HepG2 (cell line): ENCODE measurements at regions not wholly inside any gene's neighbourhood (a gene's known extent, or its start where the extent isn't known, plus 50 kb on each side); places are given as distances from the start of the nearest gene placed in this dataset.

ENCODE experiments used
- ATAC-seq: fragments of 200-7000 bp; cut with Tn5 transposase; 3 replicates; pipeline ENCODE4 v1.9.1; 2020; ENCODE audit warnings: mild to moderate bottlenecking, moderate library complexity
- BruUV-seq: library from RNA; stranded (reverse); fragments of 400-500 nt; replicated peaks from 2 replicates; lab custom pipeline; 2021; lab: Mats Ljungman, UMichigan
- CTCF ChIA-PET: fragments of 300-600 bp; formaldehyde crosslinking; extraction: SDS; loops from one replicate; lab custom pipeline; 2021; ENCODE audit warnings: low total read pairs, inconsistent platforms, low intra/inter-chr PET ratio; lab: Yijun Ruan, JAX
- POLR2A ChIA-PET: fragments of 350-600 bp; sonication (Branson Sonifier 250); formaldehyde crosslinking; loops from one replicate; lab custom pipeline; 2020; ENCODE audit warnings: antibody characterized with exemption, inconsistent platforms; lab: Yijun Ruan, JAX
- DNase-seq: peaks from one replicate; pipeline ENCODE4 v3.0.0-alpha.2; 2015; ENCODE audit warnings: low spot score
- FAIRE-seq: peaks from 3 replicates; lab custom pipeline; 2011; peaks lifted over from hg19 to GRCh38; lab: Jason Lieb, UNC
- H2AFZ ChIP-seq: one replicate; pipeline ENCODE4 v1.6.1; 2011; ENCODE audit warnings: low read length, inconsistent platforms
- H3K27ac ChIP-seq: fragments of 300-600 bp; 3 replicates; pipeline ENCODE4 v1.8.0; 2011; ENCODE audit warnings: mixed run types, mild to moderate bottlenecking, mixed read lengths, low read length, inconsistent platforms; ENCODE audit not compliant: insufficient read depth; ENCODE audit errors: extremely low read length
- H3K27me3 ChIP-seq, 2 experiments: fragments of 200-600 bp in 1 of 2; 2 replicates in 1 of 2; 3 replicates in 1 of 2; pipeline versions ENCODE4 v1.6.0 to v1.8.0; 2011; ENCODE audit warnings: low read length in 2 of 2, mild to moderate bottlenecking in 2 of 2, moderate library complexity in 2 of 2, inconsistent platforms in 1 of 2; ENCODE audit not compliant: insufficient read depth in 2 of 2, control insufficient read depth in 1 of 2
- H3K36me3 ChIP-seq, 2 experiments: fragments of 200-600 bp in 1 of 2; replicated peaks in 1 of 2; 2 replicates in 1 of 2; 3 replicates in 1 of 2; pipeline versions ENCODE4 v1.5.1 to v1.8.0; 2011; ENCODE audit warnings: low read length in 2 of 2, inconsistent platforms in 1 of 2; ENCODE audit not compliant: insufficient read depth in 2 of 2, control insufficient read depth in 1 of 2
- H3K4me1 ChIP-seq: 2 replicates; pipeline ENCODE4 v1.5.1; 2012; ENCODE audit warnings: low read length, inconsistent platforms; ENCODE audit not compliant: insufficient read depth
- H3K4me2 ChIP-seq: 2 replicates; pipeline ENCODE4 v1.6.0; 2011; ENCODE audit warnings: low read depth, low read length, inconsistent platforms
- H3K4me3 ChIP-seq, 3 experiments: fragments of 200-600 bp in 1 of 3; sonication (generic), shearing (Covaris generic) in 1 of 3; replicated peaks in 1 of 3; 2 replicates each; pipeline ENCODE4 v1.5.1; 2011 to 2016; ENCODE audit warnings: low read length in 3 of 3, inconsistent platforms in 2 of 3, low read depth in 2 of 3, mild to moderate bottlenecking in 2 of 3, control low read depth in 1 of 3, mixed read lengths in 1 of 3; ENCODE audit not compliant: insufficient read depth in 1 of 3
- H3K79me2 ChIP-seq: one replicate; pipeline ENCODE4 v1.6.1; 2011; ENCODE audit warnings: low read length, inconsistent platforms; ENCODE audit not compliant: insufficient read depth
- H3K9ac ChIP-seq: 2 replicates; pipeline ENCODE4 v1.6.0; 2011; ENCODE audit warnings: mild to moderate bottlenecking, low read depth, low read length, inconsistent platforms; ENCODE audit not compliant: insufficient read depth
- H3K9me3 ChIP-seq: 2 replicates; pipeline ENCODE4 v1.5.1; 2012; ENCODE audit warnings: mild to moderate bottlenecking, low read length
- H4K20me1 ChIP-seq: 2 replicates; pipeline ENCODE4 v1.6.0; 2011; ENCODE audit warnings: inconsistent platforms, mild to moderate bottlenecking, low read length, moderate library complexity; ENCODE audit not compliant: insufficient read depth
- ARNT ChIP-seq: fragments of 450-650 bp; IDR thresholded peaks from 2 replicates; pipeline ENCODE4 v1.6.1; 2017
- ESRRA ChIP-seq: sonication (generic); formaldehyde crosslinking; IDR thresholded peaks from 2 replicates; pipeline ENCODE4 v1.5.1; 2020; ENCODE audit warnings: mild to moderate bottlenecking, low read depth, missing genetic modification reagents
- JUND ChIP-seq: sonication (generic); formaldehyde crosslinking; IDR thresholded peaks from 2 replicates; pipeline ENCODE4 v1.8.0; 2022; ENCODE audit warnings: mild to moderate bottlenecking, missing genetic modification reagents
- MAF1 ChIP-seq: sonication (generic); formaldehyde crosslinking; IDR thresholded peaks from 2 replicates; pipeline ENCODE4 v1.5.0; 2020; ENCODE audit warnings: missing genetic modification reagents, borderline replicate concordance
- MEIS1 ChIP-seq: sonication (generic); formaldehyde crosslinking; IDR thresholded peaks from 2 replicates; pipeline ENCODE4 v1.9.0; 2021; ENCODE audit warnings: mild to moderate bottlenecking, missing genetic modification reagents, moderate library complexity, borderline replicate concordance
- NCOA2 ChIP-seq: sonication (generic); formaldehyde crosslinking; IDR thresholded peaks from 2 replicates; pipeline ENCODE4 v1.8.0; 2022; ENCODE audit warnings: inconsistent platforms
- PCBP2 ChIP-seq: fragments of 200-400 bp; formaldehyde crosslinking; optimal IDR thresholded peaks from 2 replicates; pipeline ENCODE3; 2018; ENCODE audit warnings: low read length, low read depth; ENCODE audit not compliant: poor library complexity, severe bottlenecking
- RARA ChIP-seq: IDR thresholded peaks from 2 replicates; pipeline ENCODE4 v1.6.1; 2016; ENCODE audit warnings: missing genetic modification reagents, missing compliant biosample characterization
- SCMH1 ChIP-seq: sonication (generic); formaldehyde crosslinking; IDR thresholded peaks from 2 replicates; pipeline ENCODE4 v1.9.0; 2021; ENCODE audit warnings: missing genetic modification reagents, mild to moderate bottlenecking, borderline replicate concordance
- SMAD3 ChIP-seq: sonication (generic); formaldehyde crosslinking; IDR thresholded peaks from 2 replicates; pipeline ENCODE4 v1.4.0; 2020; ENCODE audit warnings: missing genetic modification reagents
- SSRP1 ChIP-seq: IDR thresholded peaks from 2 replicates; pipeline ENCODE4 v1.6.1; 2016; ENCODE audit warnings: control low read depth
- ZBTB20 ChIP-seq: sonication (generic); formaldehyde crosslinking; IDR thresholded peaks from 2 replicates; pipeline ENCODE4 v1.8.1; 2023; ENCODE audit warnings: missing genetic modification reagents, low read depth, mild to moderate bottlenecking, borderline replicate concordance
- ZNF564 ChIP-seq: sonication (generic); formaldehyde crosslinking; IDR thresholded peaks from 2 replicates; pipeline ENCODE4 v1.8.1; 2023; ENCODE audit warnings: mild to moderate bottlenecking, missing genetic modification reagents
- ZNF567 ChIP-seq: sonication (generic); formaldehyde crosslinking; IDR thresholded peaks from 2 replicates; pipeline ENCODE4 v1.8.1; 2023; ENCODE audit warnings: mild to moderate bottlenecking, missing genetic modification reagents, borderline replicate concordance
- ZNF891 ChIP-seq: sonication (generic); formaldehyde crosslinking; IDR thresholded peaks from 2 replicates; pipeline ENCODE4 v1.5.0; 2020; ENCODE audit warnings: mild to moderate bottlenecking, missing genetic modification reagents
- WGBS: methylation state at CpG from one replicate; pipeline ENCODE4 v1.1.6; 2017; ENCODE audit warnings: low lambda C conversion rate; 5-methylcytosine and 5-hydroxymethylcytosine counted together
- in situ Hi-C: cut with HindIII; loops from 2 replicates; pipeline ENCODE4 v1.10.0; 2017; ENCODE audit warnings: low pct_unique_long_range_greater_than_20kb; ENCODE audit not compliant: extremely low pct_ligation_motif_present
- intact Hi-C: fragments of 100-400 bp; cut with micrococcal nuclease; formaldehyde crosslinking; loops from one replicate; pipeline ENCODE4 v1.10.0; 2022; ENCODE audit not compliant: unreplicated experiment
- TF ChIP-seq, protein P1 (sequence below): sonication (generic); formaldehyde crosslinking; IDR thresholded peaks from 2 replicates; pipeline ENCODE4 v1.4.0; 2020; ENCODE audit warnings: missing genetic modification reagents

DNA sequence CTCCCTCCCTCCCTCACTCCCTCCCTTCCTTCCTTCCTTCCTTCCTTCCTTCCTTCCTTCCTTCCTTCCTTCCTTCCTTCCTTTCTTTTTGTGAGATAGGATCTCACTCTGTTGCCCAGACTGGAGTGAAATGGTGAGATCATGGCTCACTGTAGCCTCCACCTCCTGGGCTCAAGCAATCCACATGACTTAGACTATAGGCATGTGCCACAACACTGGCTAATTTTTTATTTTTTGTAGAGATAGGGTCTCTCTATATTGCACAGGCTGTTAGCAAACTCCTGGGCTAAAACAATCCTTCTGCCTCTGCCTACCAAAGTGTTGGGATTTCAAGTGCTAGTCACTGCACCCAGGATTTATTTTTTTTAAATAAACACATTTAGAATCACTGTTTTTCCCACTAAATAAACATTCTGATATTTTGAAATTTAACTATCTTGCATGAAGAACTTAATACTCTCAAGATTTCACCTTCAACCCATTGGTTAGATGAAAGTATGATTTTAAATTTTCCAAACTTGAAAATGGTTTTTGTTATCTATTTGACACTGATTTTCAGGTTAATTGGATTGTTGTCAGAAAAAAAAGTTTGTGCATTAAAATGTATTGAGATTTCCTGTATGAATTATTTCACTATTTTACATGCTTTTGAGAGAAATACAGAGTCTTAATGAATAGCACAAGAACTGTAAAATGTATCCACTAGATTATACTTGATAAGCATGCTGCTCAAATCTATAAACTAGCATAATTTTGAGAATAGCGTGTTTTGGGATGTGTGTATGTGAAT lies 745.1 kb downstream of the TSN start:
- POLR2A ChIA-PET, result no interaction called here

DNA sequence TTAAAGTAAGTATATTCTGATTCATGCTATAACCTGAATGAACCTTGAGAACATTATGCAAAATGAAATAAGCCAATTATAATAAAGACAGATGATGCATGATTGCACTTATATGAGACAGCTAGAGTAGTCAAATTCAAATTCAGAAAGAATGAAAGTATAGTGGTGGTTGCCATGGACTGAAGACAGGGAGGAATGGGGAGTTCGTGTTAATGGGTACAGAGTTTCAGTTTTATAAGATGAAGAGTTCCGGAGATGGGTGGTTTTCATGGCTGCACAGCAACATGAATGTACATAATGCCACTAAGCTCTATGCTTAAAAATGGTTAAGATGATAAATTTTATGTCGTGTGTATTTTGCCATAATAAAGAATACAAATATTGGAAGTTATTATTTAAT lies 751.2 kb downstream of the TSN start:
- CTCF ChIA-PET, result no interaction called here
- Histone ChIP-seq H3K27me3 (no peaks in the 10 kb centered on the region), H3K27ac (no peak overlapping the region), H3K36me3 (no peaks in the 10 kb centered on the region), H3K9me3 (no peaks in the 10 kb centered on the region)
- FAIRE-seq (no peak), ATAC-seq (no peak), DNase-seq (no peak)
- no TSS peak for BruUV-seq
- TF ChIP-seq PCBP2, result no peak
- TF ChIP-seq ZBTB20 (CRISPR knock-in tag), result no peak
- no peak for TF ChIP-seq SCMH1 (CRISPR knock-in tag)
- no peak for TF ChIP-seq MAF1 (CRISPR knock-in tag)
- TF ChIP-seq, protein P1, sequence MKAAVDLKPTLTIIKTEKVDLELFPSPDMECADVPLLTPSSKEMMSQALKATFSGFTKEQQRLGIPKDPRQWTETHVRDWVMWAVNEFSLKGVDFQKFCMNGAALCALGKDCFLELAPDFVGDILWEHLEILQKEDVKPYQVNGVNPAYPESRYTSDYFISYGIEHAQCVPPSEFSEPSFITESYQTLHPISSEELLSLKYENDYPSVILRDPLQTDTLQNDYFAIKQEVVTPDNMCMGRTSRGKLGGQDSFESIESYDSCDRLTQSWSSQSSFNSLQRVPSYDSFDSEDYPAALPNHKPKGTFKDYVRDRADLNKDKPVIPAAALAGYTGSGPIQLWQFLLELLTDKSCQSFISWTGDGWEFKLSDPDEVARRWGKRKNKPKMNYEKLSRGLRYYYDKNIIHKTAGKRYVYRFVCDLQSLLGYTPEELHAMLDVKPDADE (CRISPR knock-in tag), result no peak
- no peak for TF ChIP-seq ARNT
- TF ChIP-seq SSRP1 (CRISPR knock-in tag), result no peak
- TF ChIP-seq RARA (CRISPR knock-in tag), result no peak
- no peak for TF ChIP-seq ESRRA (CRISPR knock-in tag)
- TF ChIP-seq ZNF567 (CRISPR knock-in tag), result no peak
- no peak for TF ChIP-seq SMAD3
- TF ChIP-seq ZNF891 (CRISPR knock-in tag), result no peak
- no peak for TF ChIP-seq NCOA2 (CRISPR knock-in tag)
- TF ChIP-seq MEIS1 (CRISPR knock-in tag), result no peak
- TF ChIP-seq, all 625 proteins: peak for 0
- Histone ChIP-seq H3K79me2 (no peaks in the 10 kb centered on the region), H3K4me2 (no peak overlapping the region), H3K9ac (no peak overlapping the region), H2AFZ (no peak overlapping the region), H3K4me1 (no peaks in the 10 kb centered on the region), H4K20me1 (no peaks in the 10 kb centered on the region), H3K4me3 (no peak overlapping the region)
- in situ Hi-C loops, result no loop called here
- intact Hi-C loops, result no loop called here
- WGBS, result 22% methylated on average over 3 of the region's 3 CpGs
- POLR2A ChIA-PET, result no interaction called here

More for the DNA sequence above, 745.1 kb downstream of the TSN start:
- Histone ChIP-seq H4K20me1 (no peaks in the 10 kb centered on the region), H3K4me3 (no peak overlapping the region), H3K79me2 (no peaks in the 10 kb centered on the region), H3K9me3 (no peaks in the 10 kb centered on the region), H3K27me3 (no peaks in the 10 kb centered on the region), H2AFZ (no peak overlapping the region), H3K9ac (no peak overlapping the region), H3K36me3 (no peaks in the 10 kb centered on the region), H3K4me2 (no peak overlapping the region), H3K27ac (no peak overlapping the region), H3K4me1 (no peaks in the 10 kb centered on the region)
- WGBS, result 0% methylated on average over 1 of the region's 1 CpG
- FAIRE-seq (no peak), DNase-seq (no peak), ATAC-seq (no peak)
- no TSS peak for BruUV-seq
- CTCF ChIA-PET, result no interaction called here
- TF ChIP-seq ZNF564 (CRISPR knock-in tag) (no peak), JUND (no peak)
- intact Hi-C loops, result no loop called here
- in situ Hi-C loops, result no loop called here
